GM23338 (cell line): ENCODE measurements at regions not wholly inside any gene's neighbourhood (a gene's known extent, or its start where the extent isn't known, plus 50 kb on each side); places are given as distances from the start of the nearest gene placed in this dataset.

Source experiments
- ATAC-seq: fragments of 200-7000 bp; cut with Tn5 transposase; 3 replicates; pipeline ENCODE4 v1.9.1; 2020
- DNase-seq: peaks from one replicate; pipeline ENCODE4 v3.0.0-alpha.2; 2015; ENCODE audit warnings: low spot score
- H2AFZ ChIP-seq: fragments of 200-600 bp; sonication (generic); 2 replicates; pipeline ENCODE4 v1.8.0; 2016; ENCODE audit warnings: antibody characterized with exemption, mild to moderate bottlenecking, moderate library complexity
- H3F3A ChIP-seq: fragments of 200-600 bp; sonication (generic); replicated peaks from 2 replicates; pipeline ENCODE4 v1.8.0; 2017; ENCODE audit warnings: antibody characterized with exemption, mixed run types, low read depth
- H3K27ac ChIP-seq: fragments of 200-600 bp; sonication (generic); 2 replicates; pipeline ENCODE4 v1.6.1; 2016; ENCODE audit warnings: low read depth
- H3K27me3 ChIP-seq: fragments of 200-600 bp; sonication (generic); 2 replicates; pipeline ENCODE4 v1.8.0; 2016; ENCODE audit warnings: mild to moderate bottlenecking, mixed run types, moderate library complexity; ENCODE audit not compliant: insufficient read depth
- H3K36me3 ChIP-seq: fragments of 200-600 bp; sonication (generic); 2 replicates; pipeline ENCODE4 v1.8.0; 2016; ENCODE audit warnings: mild to moderate bottlenecking; ENCODE audit not compliant: insufficient read depth
- H3K4me1 ChIP-seq: fragments of 200-600 bp; sonication (generic); 2 replicates; pipeline ENCODE4 v1.8.0; 2016; ENCODE audit warnings: mild to moderate bottlenecking, moderate library complexity; ENCODE audit not compliant: insufficient read depth
- H3K4me2 ChIP-seq: fragments of 200-600 bp; sonication (generic); 2 replicates; pipeline ENCODE4 v1.7.1; 2017; ENCODE audit warnings: mixed run types
- H3K4me3 ChIP-seq: fragments of 200-600 bp; sonication (generic); 2 replicates; pipeline ENCODE4 v1.6.1; 2016; ENCODE audit warnings: mixed run types
- H3K79me2 ChIP-seq: fragments of 200-600 bp; sonication (generic); replicated peaks from 2 replicates; pipeline ENCODE4 v1.8.0; 2017; ENCODE audit warnings: mild to moderate bottlenecking; ENCODE audit not compliant: insufficient read depth
- H3K9me2 ChIP-seq: fragments of 200-600 bp; sonication (generic); 2 replicates; pipeline ENCODE4 v1.8.0; 2017; ENCODE audit not compliant: insufficient read depth
- H4K20me1 ChIP-seq: fragments of 200-600 bp; sonication (generic); replicated peaks from 2 replicates; pipeline ENCODE4 v1.8.0; 2017; ENCODE audit warnings: mild to moderate bottlenecking; ENCODE audit not compliant: insufficient read depth
- H3K27ac Mint-ChIP-seq: 2 replicates; pipeline ENCODE4 v1.8.0; 2020; ENCODE audit warnings: inconsistent platforms, mild to moderate bottlenecking, moderate library complexity, mixed read lengths
- H3K27me3 Mint-ChIP-seq: 3 replicates; pipeline ENCODE4 v1.8.0; 2022; ENCODE audit warnings: low read depth, mild to moderate bottlenecking, moderate library complexity, mixed read lengths, inconsistent platforms; ENCODE audit not compliant: insufficient read depth, poor library complexity
- H3K36me3 Mint-ChIP-seq: 3 replicates; pipeline ENCODE4 v1.8.0; 2021; ENCODE audit warnings: low read depth, mild to moderate bottlenecking, inconsistent platforms, moderate library complexity, mixed read lengths
- H3K4me1 Mint-ChIP-seq: 3 replicates; pipeline ENCODE4 v1.8.0; 2020; ENCODE audit warnings: mild to moderate bottlenecking, inconsistent platforms, mixed read lengths
- H3K4me3 Mint-ChIP-seq: 3 replicates; pipeline ENCODE4 v1.8.0; 2021; ENCODE audit warnings: moderate library complexity, mild to moderate bottlenecking, inconsistent platforms, mixed read lengths
- H3K9me3 Mint-ChIP-seq: 3 replicates; pipeline ENCODE4 v1.8.0; 2020; ENCODE audit warnings: moderate library complexity, mild to moderate bottlenecking, inconsistent platforms, mixed read lengths
- CREB1 ChIP-seq: fragments of 250-450 bp; sonication (Bioruptor Pico); IDR thresholded peaks from 2 replicates; pipeline ENCODE4 v1.5.0; 2020; ENCODE audit warnings: low read depth, mild to moderate bottlenecking, moderate library complexity
- EZH2 ChIP-seq: fragments of 200-600 bp; sonication (generic); IDR thresholded peaks from one replicate; pipeline ENCODE4 v1.8.0; 2017; ENCODE audit warnings: antibody characterized with exemption, mild to moderate bottlenecking, low read depth; ENCODE audit not compliant: unreplicated experiment
- EZH2phosphoT487 ChIP-seq: fragments of 200-600 bp; sonication (generic); IDR thresholded peaks from one replicate; pipeline ENCODE4 v1.8.1; 2018; ENCODE audit warnings: antibody characterized with exemption; ENCODE audit not compliant: unreplicated experiment
- JUNB ChIP-seq: IDR thresholded peaks from one replicate; pipeline ENCODE4 v1.6.1; 2016; ENCODE audit warnings: antibody characterized with exemption; ENCODE audit not compliant: unreplicated experiment
- NANOG ChIP-seq: IDR thresholded peaks from 2 replicates; pipeline ENCODE4 v1.6.1; 2016; ENCODE audit warnings: antibody characterized with exemption, borderline replicate concordance
- POLR2AphosphoS5 ChIP-seq: IDR thresholded peaks from 2 replicates; pipeline ENCODE4 v1.6.1; 2016; ENCODE audit warnings: antibody characterized with exemption, low read depth
- REST ChIP-seq: IDR thresholded peaks from one replicate; pipeline ENCODE4 v1.6.1; 2018; ENCODE audit warnings: antibody characterized with exemption; ENCODE audit not compliant: unreplicated experiment
- STAT1 ChIP-seq: IDR thresholded peaks from one replicate; pipeline ENCODE4 v1.6.1; 2016; ENCODE audit warnings: antibody characterized with exemption; ENCODE audit not compliant: unreplicated experiment
- ZNF114 ChIP-seq: fragments of 250-450 bp; sonication (Bioruptor Pico); IDR thresholded peaks from 2 replicates; pipeline ENCODE4 v1.5.0; 2020; ENCODE audit warnings: mild to moderate bottlenecking, moderate library complexity
- ZNF331 ChIP-seq: fragments of 250-450 bp; sonication (Bioruptor Pico); IDR thresholded peaks from 2 replicates; pipeline ENCODE4 v1.5.0; 2020; ENCODE audit warnings: low read depth, mild to moderate bottlenecking, moderate library complexity
- ZNF462 ChIP-seq: fragments of 250-450 bp; sonication (Bioruptor Pico); IDR thresholded peaks from 2 replicates; pipeline ENCODE4 v1.5.0; 2020; ENCODE audit warnings: mild to moderate bottlenecking, moderate library complexity
- TF ChIP-seq, protein P1 (sequence below), 2 experiments: fragments of 200-600 bp in 1 of 2; sonication (generic) in 1 of 2; conservative IDR thresholded peaks; 2 replicates each; pipeline versions ENCODE4 v1.5.1 to v1.6.1; 2016 to 2017; ENCODE audit warnings: antibody characterized with exemption in 2 of 2, low read depth in 2 of 2, mild to moderate bottlenecking in 2 of 2, moderate library complexity in 1 of 2
- TF ChIP-seq, protein P2 (sequence below): IDR thresholded peaks from 2 replicates; pipeline ENCODE4 v1.6.1; 2016; ENCODE audit warnings: antibody characterized with exemption

GRCh38 chr20:22880277-22880676 is 154.8 kb upstream of the SSTR4 start:
- H3K27me3 Mint-ChIP-seq = peaks cover 7% of the 10 kb centered on the region

More at GRCh38 chr20:22880277-22880676, 154.8 kb upstream of the SSTR4 start:
- no peaks in the 10 kb centered on the region for H3K9me3 Mint-ChIP-seq
- H3K79me2 ChIP-seq = no peaks in the 10 kb centered on the region
- H3K9me2 ChIP-seq = no peaks in the 10 kb centered on the region
- no peak overlapping the region for H3K4me3 Mint-ChIP-seq
- no peak overlapping the region for H3K4me2 ChIP-seq
- no peaks in the 10 kb centered on the region for H3K4me1 ChIP-seq
- TF ChIP-seq ZNF462 = no peak
- TF ChIP-seq ZNF114 (CRISPR knock-in tag) = no peak
- no peak for TF ChIP-seq ZNF331 (CRISPR knock-in tag)
- no peak for TF ChIP-seq CREB1 (CRISPR knock-in tag)
- no peak for TF ChIP-seq POLR2AphosphoS5
- no peak for TF ChIP-seq EZH2phosphoT487
- TF ChIP-seq EZH2 = no peak
- no peak for TF ChIP-seq NANOG
- no peak for TF ChIP-seq REST
- TF ChIP-seq, protein P1, sequence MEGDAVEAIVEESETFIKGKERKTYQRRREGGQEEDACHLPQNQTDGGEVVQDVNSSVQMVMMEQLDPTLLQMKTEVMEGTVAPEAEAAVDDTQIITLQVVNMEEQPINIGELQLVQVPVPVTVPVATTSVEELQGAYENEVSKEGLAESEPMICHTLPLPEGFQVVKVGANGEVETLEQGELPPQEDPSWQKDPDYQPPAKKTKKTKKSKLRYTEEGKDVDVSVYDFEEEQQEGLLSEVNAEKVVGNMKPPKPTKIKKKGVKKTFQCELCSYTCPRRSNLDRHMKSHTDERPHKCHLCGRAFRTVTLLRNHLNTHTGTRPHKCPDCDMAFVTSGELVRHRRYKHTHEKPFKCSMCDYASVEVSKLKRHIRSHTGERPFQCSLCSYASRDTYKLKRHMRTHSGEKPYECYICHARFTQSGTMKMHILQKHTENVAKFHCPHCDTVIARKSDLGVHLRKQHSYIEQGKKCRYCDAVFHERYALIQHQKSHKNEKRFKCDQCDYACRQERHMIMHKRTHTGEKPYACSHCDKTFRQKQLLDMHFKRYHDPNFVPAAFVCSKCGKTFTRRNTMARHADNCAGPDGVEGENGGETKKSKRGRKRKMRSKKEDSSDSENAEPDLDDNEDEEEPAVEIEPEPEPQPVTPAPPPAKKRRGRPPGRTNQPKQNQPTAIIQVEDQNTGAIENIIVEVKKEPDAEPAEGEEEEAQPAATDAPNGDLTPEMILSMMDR (conservative IDR thresholded peaks at IDR 0.05; ENCODE audit: low read depth in 2 of 2) = no peak
- TF ChIP-seq STAT1 = no peak
- no peak for TF ChIP-seq JUNB
- TF ChIP-seq, protein P2, sequence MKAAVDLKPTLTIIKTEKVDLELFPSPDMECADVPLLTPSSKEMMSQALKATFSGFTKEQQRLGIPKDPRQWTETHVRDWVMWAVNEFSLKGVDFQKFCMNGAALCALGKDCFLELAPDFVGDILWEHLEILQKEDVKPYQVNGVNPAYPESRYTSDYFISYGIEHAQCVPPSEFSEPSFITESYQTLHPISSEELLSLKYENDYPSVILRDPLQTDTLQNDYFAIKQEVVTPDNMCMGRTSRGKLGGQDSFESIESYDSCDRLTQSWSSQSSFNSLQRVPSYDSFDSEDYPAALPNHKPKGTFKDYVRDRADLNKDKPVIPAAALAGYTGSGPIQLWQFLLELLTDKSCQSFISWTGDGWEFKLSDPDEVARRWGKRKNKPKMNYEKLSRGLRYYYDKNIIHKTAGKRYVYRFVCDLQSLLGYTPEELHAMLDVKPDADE = no peak
- H3K36me3 ChIP-seq = no peaks in the 10 kb centered on the region
- no peaks in the 10 kb centered on the region for H3K36me3 Mint-ChIP-seq
- no peak for DNase-seq
- no peak overlapping the region for H2AFZ ChIP-seq
- no peaks in the 10 kb centered on the region for H3K4me1 Mint-ChIP-seq
- no peaks in the 10 kb centered on the region for H3K27me3 ChIP-seq
- H3K4me3 ChIP-seq = no peak overlapping the region
- no peak overlapping the region for H3K27ac ChIP-seq
- H3K27ac Mint-ChIP-seq = no peak overlapping the region
- ATAC-seq = no peak
- H4K20me1 ChIP-seq = no peaks in the 10 kb centered on the region
- H3F3A ChIP-seq = no peaks in the 10 kb centered on the region
